ENCODE measurements at regions not wholly inside any gene's neighbourhood (a gene's known extent, or its start where the extent isn't known, plus 50 kb on each side); places are given as distances from the start of the nearest gene placed in this dataset.

GRCh38 chr3:18499301-18499700 lies 74.2 kb upstream of the SATB1 start:
- no peak for TF ChIP-seq GATA2 (IDR thresholded peaks at IDR 0.05; ENCODE audit: low read depth, low read length)
- TF ChIP-seq GATA3 (IDR thresholded peaks at IDR 0.05; ENCODE audit: low read depth, low read length) = no peak

DNA sequence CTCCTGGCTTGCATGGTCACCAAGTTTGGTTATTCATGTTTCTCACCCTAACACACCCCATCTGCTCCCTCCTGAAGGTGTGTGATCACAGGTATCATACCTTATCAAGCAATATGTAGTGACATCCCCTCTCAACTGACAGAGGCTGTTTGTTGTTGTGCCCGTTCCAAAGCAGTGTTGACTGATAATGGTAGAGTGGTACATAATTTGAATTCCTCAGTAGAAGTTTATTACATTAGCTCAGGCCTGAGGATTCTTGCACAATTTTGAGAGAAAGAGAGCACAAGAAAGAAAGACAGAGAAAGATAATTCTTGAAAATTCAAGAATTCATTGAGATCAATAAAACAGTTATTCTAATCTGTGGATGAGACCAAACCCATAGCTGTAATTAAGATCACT lies 69.1 kb upstream of the SATB1 start:
- TF ChIP-seq GATA3 (IDR thresholded peaks at IDR 0.05; ENCODE audit: low read depth, low read length) (no peak), GATA2 (IDR thresholded peaks at IDR 0.05; ENCODE audit: low read depth, low read length) (no peak)

GRCh38 chr3:18489939-18490338 lies 64.8 kb upstream of the SATB1 start:
- TF ChIP-seq GATA3 (IDR thresholded peaks at IDR 0.05; ENCODE audit: low read depth, low read length) (no peak), GATA2 (IDR thresholded peaks at IDR 0.05; ENCODE audit: low read depth, low read length) (no peak)

- TF ChIP-seq GATA2 (IDR thresholded peaks at IDR 0.05; ENCODE audit: low read depth, low read length) = no peak
Measured at GRCh38 chr3:18483226-18483625, 58.1 kb upstream of the SATB1 start.

DNA sequence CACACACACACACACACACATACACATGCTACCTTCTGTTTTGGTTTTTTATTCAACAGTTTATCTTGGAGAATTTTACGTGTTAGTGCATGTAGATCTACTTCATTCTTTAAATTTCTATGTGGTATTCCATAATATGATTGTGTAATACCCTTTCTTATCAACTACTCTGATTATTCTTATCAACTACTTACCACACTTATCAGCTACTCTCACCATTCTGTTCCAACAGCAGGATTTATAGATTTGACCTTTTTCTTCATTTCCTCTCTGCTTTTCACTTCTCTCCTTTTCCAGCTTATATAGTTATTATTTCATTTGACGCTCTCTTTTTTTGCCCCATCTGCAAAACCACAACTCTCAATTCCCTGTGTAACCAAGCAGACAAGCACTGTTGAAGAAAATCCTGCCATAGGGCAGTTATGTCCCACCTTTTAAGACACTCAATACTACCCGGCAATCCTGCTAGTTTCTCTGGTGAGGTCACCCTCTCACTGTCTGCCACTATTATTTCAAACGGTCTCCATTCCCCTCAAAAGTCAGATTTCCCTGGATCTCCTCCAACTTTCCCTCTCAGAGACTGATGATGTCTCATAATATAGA lies 56.9 kb upstream of the SATB1 start:
- TF ChIP-seq GATA3 (IDR thresholded peaks at IDR 0.05; ENCODE audit: low read depth, low read length) (no peak), GATA2 (IDR thresholded peaks at IDR 0.05; ENCODE audit: low read depth, low read length) (no peak)

DNA sequence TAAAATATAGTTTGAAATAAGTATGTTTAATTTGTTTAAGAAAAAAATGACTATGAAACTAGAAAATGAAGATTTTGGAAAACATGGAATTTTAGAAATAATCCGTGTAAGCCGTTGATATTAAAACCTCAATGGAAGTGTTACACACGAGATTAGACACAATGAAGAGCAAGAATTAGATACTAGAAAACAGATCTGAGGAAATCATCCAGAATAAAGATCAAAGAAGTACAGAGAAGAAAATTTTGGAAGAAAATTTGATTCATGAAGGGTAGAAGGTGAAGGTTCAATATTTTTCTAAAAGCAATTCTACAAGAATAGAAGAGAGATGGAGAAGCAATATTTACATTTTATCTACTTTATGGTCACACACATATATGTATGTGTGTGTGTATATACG lies 52.5 kb upstream of the SATB1 start:
- no peak for TF ChIP-seq GATA3 (IDR thresholded peaks at IDR 0.05; ENCODE audit: low read depth, low read length)
- TF ChIP-seq GATA2 (IDR thresholded peaks at IDR 0.05; ENCODE audit: low read depth, low read length) = no peak

Data from SH-SY5Y (cell line).